ENCODE measurements at regions not wholly inside any gene's neighbourhood (a gene's known extent, or its start where the extent isn't known, plus 50 kb on each side); places are given as distances from the start of the nearest gene placed in this dataset.
"Not testable (repeated sequence)": the region's sequence is repeated elsewhere in the genome, so short reads cannot be mapped to it uniquely, and the experiment has no call there.

DNA sequence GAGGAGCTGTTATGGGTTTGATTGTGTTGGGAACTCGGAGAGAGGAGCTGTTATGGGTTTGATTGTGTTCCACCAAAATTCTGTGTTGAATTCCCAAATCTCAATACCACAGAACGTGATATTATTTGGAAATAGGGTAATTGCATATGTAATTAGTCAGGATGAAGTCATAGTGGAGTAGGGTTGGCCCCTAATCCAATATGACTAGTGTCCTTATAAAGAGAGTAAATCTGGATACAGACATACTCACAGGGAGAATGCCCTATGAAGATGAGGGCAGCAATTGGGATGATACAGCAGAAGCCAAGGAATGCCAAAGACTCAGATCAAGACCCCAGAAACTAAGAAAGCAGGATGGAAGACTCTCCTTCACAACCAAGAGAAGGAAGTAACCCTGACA lies 1023.2 kb upstream of the ZEB2 start:
- Mint-ChIP-seq H3K4me1 (no peaks in the 10 kb centered on the region), H3K4me3 (no peak overlapping the region), H3K27me3 (no peaks in the 10 kb centered on the region), H3K27ac (no peak overlapping the region), H3K36me3 (no peaks in the 10 kb centered on the region), H3K9me3 (no peaks in the 10 kb centered on the region)
- DNase-seq (no peak), ATAC-seq (ENCODE audit: low read depth) (no peak)
- POLR2A ChIA-PET: no interaction called here

DNA sequence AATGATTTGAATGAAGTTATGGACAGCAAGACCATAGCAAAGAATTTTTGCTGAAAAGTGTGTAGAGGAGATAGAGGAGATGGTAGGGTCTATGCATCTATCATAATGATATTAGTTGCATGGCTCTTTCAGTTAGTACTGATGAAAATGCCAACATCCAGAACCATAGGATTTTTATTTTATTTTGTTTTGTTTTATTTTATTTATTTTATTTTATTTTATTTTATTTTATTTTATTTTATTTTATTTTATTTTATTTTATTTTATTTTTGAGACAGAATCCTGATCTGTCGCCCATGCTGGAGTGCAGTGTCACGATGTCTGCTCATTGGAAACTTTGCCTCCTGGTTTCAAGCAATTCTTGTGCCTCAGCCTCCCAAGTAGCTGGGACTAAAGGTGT lies 1021.1 kb upstream of the ZEB2 start:
- POLR2A ChIA-PET: no interaction called here
- H3K27me3 Mint-ChIP-seq: no peaks in the 10 kb centered on the region
- H3K27ac Mint-ChIP-seq: no peak overlapping the region
- no peak for ATAC-seq (ENCODE audit: low read depth)
- H3K4me3 Mint-ChIP-seq: no peak overlapping the region
- no peaks in the 10 kb centered on the region for H3K36me3 Mint-ChIP-seq
- no peak for DNase-seq
- H3K4me1 Mint-ChIP-seq: no peaks in the 10 kb centered on the region
- H3K9me3 Mint-ChIP-seq: no peaks in the 10 kb centered on the region

GRCh38 chr2:145538661-145539350 lies 1018.9 kb upstream of the ZEB2 start:
- Mint-ChIP-seq H3K27me3 (no peaks in the 10 kb centered on the region), H3K4me1 (no peaks in the 10 kb centered on the region), H3K4me3 (no peak overlapping the region), H3K27ac (no peak overlapping the region), H3K9me3 (no peaks in the 10 kb centered on the region), H3K36me3 (no peaks in the 10 kb centered on the region)
- no peak for DNase-seq
- ATAC-seq (ENCODE audit: low read depth): no peak
- POLR2A ChIA-PET: no interaction called here

DNA sequence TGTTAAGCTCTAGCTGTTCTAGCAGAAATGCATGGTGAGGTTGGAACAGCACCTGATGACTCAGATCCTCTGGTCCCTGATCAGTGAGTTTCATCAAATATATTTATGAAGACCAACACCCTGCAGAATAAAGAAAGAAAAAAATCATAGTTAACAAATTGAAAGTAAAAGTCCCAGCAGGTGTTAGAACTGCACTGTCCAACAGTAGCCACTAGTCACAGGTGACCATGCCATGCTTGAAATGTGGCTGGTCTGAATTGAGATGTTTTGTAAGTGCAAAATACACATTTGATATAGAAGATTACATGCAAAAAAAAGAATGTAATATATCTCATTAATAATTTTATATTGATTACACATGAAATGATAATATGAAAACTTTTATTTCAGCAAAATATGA lies 1010.7 kb upstream of the ZEB2 start:
- DNase-seq: no peak
- Mint-ChIP-seq H3K4me3 (no peak overlapping the region), H3K27ac (no peak overlapping the region), H3K9me3 (no peaks in the 10 kb centered on the region), H3K4me1 (no peaks in the 10 kb centered on the region), H3K36me3 (no peaks in the 10 kb centered on the region), H3K27me3 (no peaks in the 10 kb centered on the region)
- POLR2A ChIA-PET: no interaction called here
- no peak for ATAC-seq (ENCODE audit: low read depth)

DNA sequence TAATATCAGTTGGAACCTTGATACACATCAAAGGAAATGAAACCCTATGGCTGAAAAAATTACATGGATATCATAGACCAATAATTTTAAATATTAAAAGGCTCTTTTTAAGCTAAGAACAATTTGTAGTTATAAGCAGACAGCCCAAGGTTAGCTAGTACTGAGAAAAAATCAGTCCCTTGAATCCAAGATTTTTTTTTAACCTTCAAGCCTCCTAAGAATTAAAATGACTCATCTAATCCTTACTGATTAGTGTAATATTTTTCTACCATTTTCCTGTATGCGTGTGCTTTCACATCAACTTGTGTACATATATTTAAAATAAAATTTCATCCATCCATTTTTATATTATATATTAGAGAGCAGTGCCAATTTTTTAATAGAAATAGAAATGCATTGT lies 1004.9 kb upstream of the ZEB2 start:
- H3K4me1 Mint-ChIP-seq: no peaks in the 10 kb centered on the region
- no peak overlapping the region for H3K27ac Mint-ChIP-seq
- H3K27me3 Mint-ChIP-seq: no peaks in the 10 kb centered on the region
- POLR2A ChIA-PET: no interaction called here
- DNase-seq (no peak), ATAC-seq (ENCODE audit: low read depth) (no peak)
- no peaks in the 10 kb centered on the region for H3K36me3 Mint-ChIP-seq
- H3K4me3 Mint-ChIP-seq: no peak overlapping the region
- H3K9me3 Mint-ChIP-seq: no peaks in the 10 kb centered on the region

DNA sequence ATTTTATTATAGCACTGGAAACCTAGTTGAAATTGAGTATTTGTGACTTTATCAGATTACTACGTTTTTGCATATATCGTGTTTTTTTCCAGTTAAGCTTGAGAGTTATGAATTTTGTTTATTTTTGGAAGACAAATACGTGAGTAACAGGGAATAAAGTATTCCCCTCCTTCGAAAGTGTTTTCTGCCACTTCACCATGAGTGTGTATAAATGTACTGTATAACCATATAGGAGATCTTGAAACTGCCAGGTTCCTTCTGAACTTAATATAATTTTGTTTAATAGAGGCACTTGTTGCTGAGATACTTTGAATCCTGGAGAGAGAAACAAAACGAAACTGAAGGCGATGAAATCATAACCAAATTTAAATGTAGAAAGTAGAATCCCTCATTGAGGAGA lies 1004.4 kb upstream of the ZEB2 start:
- Mint-ChIP-seq H3K9me3 (no peaks in the 10 kb centered on the region), H3K27ac (no peak overlapping the region), H3K27me3 (no peaks in the 10 kb centered on the region), H3K36me3 (no peaks in the 10 kb centered on the region), H3K4me1 (no peaks in the 10 kb centered on the region), H3K4me3 (no peak overlapping the region)
- POLR2A ChIA-PET: no interaction called here
- DNase-seq: no peak
- ATAC-seq (ENCODE audit: low read depth): no peak

DNA sequence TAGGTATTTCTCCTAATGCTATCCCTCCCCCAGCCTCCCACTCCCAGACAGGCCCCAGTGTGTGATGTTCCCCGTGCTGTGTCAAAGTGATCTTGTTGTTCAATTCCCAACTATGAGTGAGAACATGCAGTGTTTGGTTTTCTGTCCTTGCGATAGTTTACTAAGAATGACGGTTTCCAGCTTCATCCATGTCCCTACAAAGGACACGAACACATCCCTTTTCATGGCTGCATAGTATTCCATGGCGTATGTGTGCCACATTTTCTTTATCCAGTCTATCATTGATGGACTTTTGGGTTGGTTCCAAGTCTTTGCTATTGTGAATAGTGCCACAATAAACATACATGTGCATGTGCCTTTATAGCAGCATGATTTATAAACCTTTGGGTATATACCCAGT lies 999.3 kb upstream of the ZEB2 start:
- H3K9me3 Mint-ChIP-seq; POLR2A ChIA-PET; DNase-seq; ATAC-seq (ENCODE audit: low read depth); H3K27ac Mint-ChIP-seq; H3K27me3 Mint-ChIP-seq; H3K36me3 Mint-ChIP-seq; H3K4me3 Mint-ChIP-seq; H3K4me1 Mint-ChIP-seq: not testable (repeated sequence)

DNA sequence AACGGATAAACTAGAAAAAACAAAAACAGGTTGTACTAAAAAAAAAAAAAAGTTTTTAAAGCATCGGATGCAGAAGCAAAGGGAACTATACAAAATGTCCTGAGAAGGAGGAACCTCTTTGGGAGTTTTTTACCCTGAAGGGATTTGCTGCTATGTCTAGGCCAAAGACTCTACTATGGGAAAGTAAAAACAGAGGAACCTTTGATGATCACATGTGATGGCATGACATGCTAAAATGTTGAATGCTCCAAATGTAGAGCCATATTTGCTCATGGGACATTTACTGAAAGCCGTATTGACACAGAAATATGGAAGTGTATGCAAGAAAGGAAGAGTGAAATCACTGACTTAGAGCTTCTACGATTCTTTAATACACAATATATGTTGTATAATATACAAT lies 992.0 kb upstream of the ZEB2 start:
- Mint-ChIP-seq H3K27me3 (no peaks in the 10 kb centered on the region), H3K27ac (no peak overlapping the region), H3K9me3 (no peaks in the 10 kb centered on the region), H3K4me3 (no peak overlapping the region), H3K36me3 (no peaks in the 10 kb centered on the region), H3K4me1 (no peaks in the 10 kb centered on the region)
- ATAC-seq (ENCODE audit: low read depth): no peak
- POLR2A ChIA-PET: no interaction called here
- DNase-seq: no peak

- no peak overlapping the region for H3K27ac Mint-ChIP-seq
- H3K27me3 Mint-ChIP-seq: no peaks in the 10 kb centered on the region
- no peaks in the 10 kb centered on the region for H3K36me3 Mint-ChIP-seq
- no peaks in the 10 kb centered on the region for H3K9me3 Mint-ChIP-seq
- POLR2A ChIA-PET: no interaction called here
- ATAC-seq (ENCODE audit: low read depth): no peak
- DNase-seq: no peak
- H3K4me3 Mint-ChIP-seq: no peak overlapping the region
- H3K4me1 Mint-ChIP-seq: no peaks in the 10 kb centered on the region
Observed at GRCh38 chr2:145503511-145503910, 983.6 kb upstream of the ZEB2 start.

DNA sequence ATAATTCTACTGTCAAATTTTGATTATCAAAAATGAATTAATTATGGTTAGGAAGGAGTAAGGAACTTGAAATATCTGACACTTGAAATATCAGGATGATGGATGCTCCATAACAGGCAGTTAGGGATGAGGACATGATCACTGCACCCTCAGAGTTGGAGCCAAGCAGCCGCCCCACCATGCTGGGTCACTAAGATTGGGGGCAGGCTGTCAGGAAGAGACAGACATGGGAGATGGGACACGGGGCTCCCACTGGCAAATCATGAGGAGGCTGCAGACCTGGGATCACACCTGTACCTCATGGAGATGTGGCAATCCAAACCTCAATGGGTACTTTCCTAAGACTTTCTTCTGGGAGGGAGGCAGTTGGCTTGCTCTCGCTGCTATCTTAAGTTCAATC lies 982.0 kb upstream of the ZEB2 start:
- POLR2A ChIA-PET: no interaction called here

DNA sequence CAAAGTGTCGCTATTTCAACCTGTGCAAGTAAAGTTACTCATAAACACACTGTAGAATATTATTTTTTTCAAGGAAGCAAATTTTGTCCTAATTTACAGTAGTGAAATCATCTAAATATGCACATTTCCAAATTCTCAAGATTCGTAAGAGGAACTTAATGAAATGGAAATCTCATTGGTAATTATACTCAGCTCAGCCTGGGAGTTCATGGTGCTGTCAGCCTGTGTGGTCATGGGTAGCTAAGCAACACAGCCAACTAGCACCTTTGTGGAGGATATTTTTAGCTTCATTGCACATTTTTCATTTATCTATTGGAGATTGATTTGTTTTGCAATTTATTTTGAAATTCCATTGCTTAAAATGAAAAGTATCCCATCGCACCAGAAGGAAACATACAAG lies 975.7 kb upstream of the ZEB2 start:
- Mint-ChIP-seq H3K9me3 (no peaks in the 10 kb centered on the region), H3K4me3 (no peak overlapping the region), H3K27ac (no peak overlapping the region), H3K4me1 (no peaks in the 10 kb centered on the region), H3K27me3 (no peaks in the 10 kb centered on the region), H3K36me3 (no peaks in the 10 kb centered on the region)
- DNase-seq (no peak), ATAC-seq (ENCODE audit: low read depth) (no peak)
- POLR2A ChIA-PET: no interaction called here

More for the DNA sequence above, 982.0 kb upstream of the ZEB2 start:
- Mint-ChIP-seq H3K4me3 (no peak overlapping the region), H3K27ac (no peak overlapping the region), H3K4me1 (no peaks in the 10 kb centered on the region), H3K27me3 (no peaks in the 10 kb centered on the region), H3K36me3 (no peaks in the 10 kb centered on the region), H3K9me3 (no peaks in the 10 kb centered on the region)
- ATAC-seq (ENCODE audit: low read depth) (no peak), DNase-seq (no peak)

DNA sequence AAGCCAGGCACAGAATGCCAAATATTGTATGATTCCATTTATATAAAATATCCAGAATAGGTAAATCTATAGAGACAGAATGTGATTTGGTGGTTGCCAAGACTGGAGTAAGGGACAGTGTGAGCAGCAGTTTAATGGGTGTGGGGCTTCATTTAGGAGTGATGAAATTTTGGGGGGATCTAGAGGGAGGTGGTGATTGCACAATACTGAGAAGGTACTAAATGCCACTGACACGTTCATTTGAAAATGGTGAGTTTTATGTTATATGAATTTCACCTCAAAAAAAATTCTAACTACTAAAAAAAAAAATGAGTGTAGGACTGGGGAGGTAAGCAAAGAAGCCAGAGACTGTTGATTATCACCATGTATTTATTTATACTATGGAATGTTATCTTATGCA lies 974.5 kb upstream of the ZEB2 start:
- H3K27me3 Mint-ChIP-seq: no peaks in the 10 kb centered on the region
- POLR2A ChIA-PET: no interaction called here
- H3K4me3 Mint-ChIP-seq: no peak overlapping the region
- ATAC-seq (ENCODE audit: low read depth): no peak
- no peaks in the 10 kb centered on the region for H3K4me1 Mint-ChIP-seq
- no peak overlapping the region for H3K27ac Mint-ChIP-seq
- no peaks in the 10 kb centered on the region for H3K9me3 Mint-ChIP-seq
- H3K36me3 Mint-ChIP-seq: no peaks in the 10 kb centered on the region
- DNase-seq: no peak

DNA sequence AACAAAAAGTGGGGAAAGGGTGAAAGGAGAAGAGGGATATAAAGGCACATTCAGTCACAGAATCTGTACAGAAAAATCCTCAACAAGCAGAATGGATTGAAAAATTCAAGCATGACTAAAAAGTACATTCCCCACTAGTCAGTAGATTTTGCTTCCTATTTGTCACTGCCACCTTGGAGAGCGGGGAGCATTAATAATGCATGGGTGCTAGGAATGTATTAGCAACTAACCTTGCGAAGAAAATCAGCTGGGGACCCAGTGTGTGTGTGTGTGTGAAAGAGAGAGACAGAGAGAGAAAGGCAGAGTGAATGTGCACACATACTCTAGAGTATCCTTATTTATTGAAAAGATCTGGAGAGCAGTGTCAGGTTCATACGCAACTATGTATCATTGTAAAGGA lies 968.7 kb upstream of the ZEB2 start:
- Mint-ChIP-seq H3K4me1 (no peaks in the 10 kb centered on the region), H3K27me3 (peaks cover 8% of the 10 kb centered on the region), H3K4me3 (no peak overlapping the region), H3K36me3 (no peaks in the 10 kb centered on the region), H3K27ac (no peak overlapping the region), H3K9me3 (no peaks in the 10 kb centered on the region)
- POLR2A ChIA-PET: no interaction called here
- ATAC-seq (ENCODE audit: low read depth) (no peak), DNase-seq (no peak)

DNA sequence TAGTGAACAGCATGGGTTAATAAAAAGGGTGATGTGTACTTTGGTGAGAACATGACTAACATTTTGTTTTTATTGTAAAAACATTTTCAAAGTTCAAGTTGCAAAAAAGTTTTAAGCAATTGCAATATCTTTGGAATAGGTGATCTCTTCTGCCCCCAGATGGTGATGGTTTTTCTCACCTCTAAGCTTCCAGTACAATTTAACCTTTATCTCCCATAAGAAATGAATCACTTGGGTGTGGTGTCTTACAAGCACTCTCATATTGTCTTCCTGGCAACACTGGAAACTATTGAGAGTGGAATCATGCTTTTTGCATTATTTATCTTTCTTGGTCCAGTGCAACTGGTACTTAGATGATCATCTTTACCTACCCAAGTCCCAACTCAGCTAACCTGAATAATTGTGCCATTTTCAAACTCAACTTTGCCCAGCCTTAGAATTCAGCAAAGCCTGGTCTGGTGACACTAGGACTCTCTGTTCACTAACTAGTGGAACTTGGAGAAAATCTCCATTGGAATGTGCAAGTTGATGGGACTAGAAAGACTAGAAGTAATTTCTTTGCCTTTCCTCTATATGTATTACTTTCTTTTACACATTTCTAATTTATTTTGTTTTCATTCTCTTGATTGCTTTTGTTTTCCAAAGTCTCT lies 964.7 kb upstream of the ZEB2 start:
- H3K36me3 Mint-ChIP-seq: no peaks in the 10 kb centered on the region
- H3K4me3 Mint-ChIP-seq: no peak overlapping the region
- ATAC-seq (ENCODE audit: low read depth) (no peak), DNase-seq (no peak)
- peaks cover 10% of the 10 kb centered on the region for H3K27me3 Mint-ChIP-seq
- no peaks in the 10 kb centered on the region for H3K9me3 Mint-ChIP-seq
- no peaks in the 10 kb centered on the region for H3K4me1 Mint-ChIP-seq
- POLR2A ChIA-PET: no interaction called here
- no peak overlapping the region for H3K27ac Mint-ChIP-seq

DNA sequence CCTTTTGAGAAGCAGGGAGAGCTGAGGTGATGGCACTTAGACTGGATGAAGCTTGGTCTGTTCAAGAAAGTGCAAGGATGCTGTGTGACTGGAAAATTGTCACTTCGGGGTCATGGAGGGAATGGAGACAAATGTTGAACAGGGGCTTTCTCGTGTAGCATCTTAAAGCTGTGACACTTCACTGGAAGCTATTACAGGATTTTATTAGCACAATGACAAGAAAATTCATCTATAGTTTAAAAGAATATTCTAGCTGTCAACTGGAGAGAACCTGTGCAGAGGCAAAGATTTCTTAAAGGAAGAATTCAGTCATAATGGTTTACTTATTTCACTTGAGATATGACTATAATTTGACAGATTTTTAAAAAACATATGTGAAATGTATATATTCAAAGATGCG lies 963.9 kb upstream of the ZEB2 start:
- H3K4me1 Mint-ChIP-seq: no peaks in the 10 kb centered on the region
- no peak overlapping the region for H3K27ac Mint-ChIP-seq
- DNase-seq (no peak), ATAC-seq (ENCODE audit: low read depth) (no peak)
- POLR2A ChIA-PET: no interaction called here
- peaks cover 10% of the 10 kb centered on the region for H3K27me3 Mint-ChIP-seq
- no peak overlapping the region for H3K4me3 Mint-ChIP-seq
- H3K36me3 Mint-ChIP-seq: no peaks in the 10 kb centered on the region
- peaks cover 1% of the 10 kb centered on the region for H3K9me3 Mint-ChIP-seq

Measured in activated naive CD8-positive, alpha-beta T cell treated with anti-CD3 and anti-CD28 coated beads, Interleukin-2, amount 10 ng/mL, durations not matched to agents 7 days and 5 days (primary cell).